MM.1S (cell line): ENCODE measurements at regions not wholly inside any gene's neighbourhood (a gene's known extent, or its start where the extent isn't known, plus 50 kb on each side); places are given as distances from the start of the nearest gene placed in this dataset.
"Not testable (repeated sequence)": the region's sequence is repeated elsewhere in the genome, so short reads cannot be mapped to it uniquely, and the experiment has no call there.

Source experiments
- DNase-seq: peaks from one replicate; pipeline ENCODE4 v3.0.0-alpha.2; 2015
- H2AFZ ChIP-seq: fragments of 300-600 bp; sonication (generic); 2 replicates; pipeline ENCODE4 v1.6.0; 2016; ENCODE audit warnings: antibody characterized with exemption, low read length
- H3F3A ChIP-seq: fragments of 300-600 bp; sonication (generic); 2 replicates; pipeline ENCODE4 v1.6.1; 2016; ENCODE audit warnings: mild to moderate bottlenecking, antibody characterized with exemption, low read length, moderate library complexity, mixed read lengths; ENCODE audit not compliant: insufficient read depth
- H3K27ac ChIP-seq: fragments of 300-600 bp; sonication (generic); 2 replicates; pipeline ENCODE4 v1.5.1; 2016; ENCODE audit warnings: mild to moderate bottlenecking, low read length
- H3K27me3 ChIP-seq: fragments of 300-600 bp; sonication (generic); replicated peaks from 2 replicates; pipeline ENCODE4 v1.6.0; 2016; ENCODE audit warnings: low read length; ENCODE audit not compliant: insufficient read depth
- H3K36me3 ChIP-seq: fragments of 300-600 bp; sonication (generic); replicated peaks from 2 replicates; pipeline ENCODE4 v1.6.1; 2016; ENCODE audit warnings: mild to moderate bottlenecking, low read length, mixed read lengths; ENCODE audit not compliant: insufficient read depth
- H3K4me1 ChIP-seq: fragments of 300-600 bp; sonication (generic); 2 replicates; pipeline ENCODE4 v1.6.1; 2016; ENCODE audit warnings: low read length, mixed read lengths
- H3K4me2 ChIP-seq: fragments of 300-600 bp; sonication (generic); 2 replicates; pipeline ENCODE4 v1.6.0; 2016; ENCODE audit warnings: low read depth, low read length
- H3K4me3 ChIP-seq: fragments of 300-600 bp; sonication (generic); 2 replicates; pipeline ENCODE4 v1.5.1; 2016; ENCODE audit warnings: low read length, mixed read lengths
- H3K79me2 ChIP-seq: fragments of 300-600 bp; sonication (generic); 2 replicates; pipeline ENCODE4 v1.6.1; 2016; ENCODE audit warnings: mixed run types, low read length, mixed read lengths
- H3K9ac ChIP-seq: fragments of 300-600 bp; sonication (generic); 2 replicates; pipeline ENCODE4 v1.6.1; 2016; ENCODE audit warnings: low read length, mixed read lengths
- H3K9me2 ChIP-seq: fragments of 300-600 bp; sonication (generic); replicated peaks from 2 replicates; pipeline ENCODE4 v1.6.1; 2016; ENCODE audit warnings: mild to moderate bottlenecking, low read length, mixed read lengths; ENCODE audit not compliant: insufficient read depth
- H3K9me3 ChIP-seq: fragments of 300-600 bp; sonication (generic); replicated peaks from 2 replicates; pipeline ENCODE4 v1.6.1; 2016; ENCODE audit warnings: mild to moderate bottlenecking, low read length, mixed read lengths; ENCODE audit not compliant: insufficient read depth
- H4K20me1 ChIP-seq: fragments of 300-600 bp; sonication (generic); 2 replicates; pipeline ENCODE4 v1.6.1; 2016; ENCODE audit warnings: mild to moderate bottlenecking, low read length, moderate library complexity, mixed read lengths; ENCODE audit not compliant: insufficient read depth
- EZH2 ChIP-seq: fragments of 300-600 bp; sonication (generic); optimal IDR thresholded peaks from 2 replicates; pipeline ENCODE3; 2017; ENCODE audit warnings: low read depth, mild to moderate bottlenecking, antibody characterized with exemption, low read length, mixed read lengths
- EZH2phosphoT487 ChIP-seq: fragments of 300-600 bp; sonication (generic); IDR thresholded peaks from 2 replicates; pipeline ENCODE4 v1.6.1; 2018; ENCODE audit warnings: antibody characterized with exemption, low read length
- TF ChIP-seq, protein P1 (sequence below): fragments of 300-600 bp; sonication (generic); IDR thresholded peaks from 2 replicates; pipeline ENCODE4 v1.5.1; 2016; ENCODE audit warnings: antibody characterized with exemption, low read length, mixed read lengths

DNA sequence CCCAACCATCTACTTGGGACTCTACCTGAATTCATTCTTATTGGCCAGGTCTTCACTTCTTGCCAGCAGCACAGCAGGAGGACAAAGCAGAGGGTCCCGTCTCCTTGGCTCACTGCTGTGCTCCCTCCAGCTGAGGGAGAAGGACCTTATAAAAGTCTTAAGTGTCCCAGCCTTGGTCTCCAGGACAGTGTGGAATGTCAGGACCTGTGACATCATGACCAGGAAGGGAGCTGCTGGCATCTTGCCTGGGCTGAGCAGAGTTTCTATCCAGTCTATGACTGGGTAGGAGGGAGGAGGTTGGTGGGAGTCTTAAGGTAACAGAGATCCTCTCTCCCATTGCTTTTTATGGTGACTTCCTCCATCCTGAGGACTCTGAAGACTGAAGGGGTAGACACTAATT, 56.6 kb upstream of the ANKRD10 start:
- TF ChIP-seq EZH2 (no peak), EZH2phosphoT487 (no peak)
- TF ChIP-seq, protein P1, sequence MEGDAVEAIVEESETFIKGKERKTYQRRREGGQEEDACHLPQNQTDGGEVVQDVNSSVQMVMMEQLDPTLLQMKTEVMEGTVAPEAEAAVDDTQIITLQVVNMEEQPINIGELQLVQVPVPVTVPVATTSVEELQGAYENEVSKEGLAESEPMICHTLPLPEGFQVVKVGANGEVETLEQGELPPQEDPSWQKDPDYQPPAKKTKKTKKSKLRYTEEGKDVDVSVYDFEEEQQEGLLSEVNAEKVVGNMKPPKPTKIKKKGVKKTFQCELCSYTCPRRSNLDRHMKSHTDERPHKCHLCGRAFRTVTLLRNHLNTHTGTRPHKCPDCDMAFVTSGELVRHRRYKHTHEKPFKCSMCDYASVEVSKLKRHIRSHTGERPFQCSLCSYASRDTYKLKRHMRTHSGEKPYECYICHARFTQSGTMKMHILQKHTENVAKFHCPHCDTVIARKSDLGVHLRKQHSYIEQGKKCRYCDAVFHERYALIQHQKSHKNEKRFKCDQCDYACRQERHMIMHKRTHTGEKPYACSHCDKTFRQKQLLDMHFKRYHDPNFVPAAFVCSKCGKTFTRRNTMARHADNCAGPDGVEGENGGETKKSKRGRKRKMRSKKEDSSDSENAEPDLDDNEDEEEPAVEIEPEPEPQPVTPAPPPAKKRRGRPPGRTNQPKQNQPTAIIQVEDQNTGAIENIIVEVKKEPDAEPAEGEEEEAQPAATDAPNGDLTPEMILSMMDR, result no peak
- no peak overlapping the region for H2AFZ ChIP-seq
- no peaks in the 10 kb centered on the region for H3K9me3 ChIP-seq
- no peak overlapping the region for H3K9ac ChIP-seq
- no peaks in the 10 kb centered on the region for H3K27me3 ChIP-seq
- H3K36me3 ChIP-seq, result no peaks in the 10 kb centered on the region
- no peak for DNase-seq
- no peak overlapping the region for H3K4me3 ChIP-seq
- no peaks in the 10 kb centered on the region for H4K20me1 ChIP-seq
- no peaks in the 10 kb centered on the region for H3F3A ChIP-seq
- no peak overlapping the region for H3K4me2 ChIP-seq
- no peaks in the 10 kb centered on the region for H3K9me2 ChIP-seq
- no peaks in the 10 kb centered on the region for H3K4me1 ChIP-seq
- no peaks in the 10 kb centered on the region for H3K79me2 ChIP-seq
- no peak overlapping the region for H3K27ac ChIP-seq

DNA sequence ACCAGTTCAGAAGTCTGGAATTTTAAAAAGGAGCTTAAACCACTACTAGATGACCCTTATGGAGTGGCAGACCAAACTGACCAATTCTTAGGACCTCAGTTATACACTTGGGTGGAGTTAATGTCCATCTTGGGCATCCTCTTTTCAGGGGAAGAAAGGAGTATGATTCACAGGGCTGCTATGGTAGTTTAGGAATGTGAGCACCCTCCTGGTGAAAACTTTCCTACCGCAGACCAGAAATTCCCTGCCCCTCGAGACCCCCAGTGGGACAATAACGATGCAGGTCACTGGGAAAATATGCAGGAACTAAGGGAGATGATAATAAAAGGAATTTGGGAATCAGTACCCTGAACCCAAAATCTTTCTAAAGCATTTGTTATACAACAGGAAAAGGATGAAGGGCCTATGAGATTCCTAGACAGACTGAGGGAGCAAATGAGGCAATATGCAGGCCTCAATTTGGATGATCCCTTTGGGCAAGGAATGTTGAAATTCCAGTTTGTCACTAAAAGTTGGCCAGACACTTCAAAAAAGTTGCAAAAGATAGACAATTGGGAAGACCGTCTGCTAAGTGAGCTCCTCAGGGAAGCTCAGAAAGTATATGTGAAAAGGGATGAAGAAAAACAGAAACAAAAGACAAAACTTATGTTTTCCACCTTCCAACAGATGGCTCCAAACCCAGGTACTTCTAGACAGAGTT, 52.4 kb upstream of the ANKRD10 start:
- H3K79me2 ChIP-seq, DNase-seq, H3K9ac ChIP-seq, H3K36me3 ChIP-seq, H3K4me2 ChIP-seq, H3K4me3 ChIP-seq, H4K20me1 ChIP-seq, H3K9me3 ChIP-seq, H3K9me2 ChIP-seq, H3K27me3 ChIP-seq, H3K27ac ChIP-seq, H3K4me1 ChIP-seq, H3F3A ChIP-seq, H2AFZ ChIP-seq: not testable (repeated sequence)

- Histone ChIP-seq H4K20me1 (no peaks in the 10 kb centered on the region), H3K9me3 (no peaks in the 10 kb centered on the region), H3F3A (no peaks in the 10 kb centered on the region), H3K4me1 (no peaks in the 10 kb centered on the region), H3K79me2 (no peaks in the 10 kb centered on the region), H2AFZ (no peak overlapping the region), H3K27me3 (no peaks in the 10 kb centered on the region), H3K9ac (no peak overlapping the region), H3K9me2 (no peaks in the 10 kb centered on the region), H3K36me3 (no peaks in the 10 kb centered on the region), H3K4me3 (no peak overlapping the region), H3K27ac (no peak overlapping the region), H3K4me2 (no peak overlapping the region)
- no peak for DNase-seq
- TF ChIP-seq, protein P1, result no peak
- no peak for TF ChIP-seq EZH2phosphoT487
- no peak for TF ChIP-seq EZH2
Measured at GRCh38 chr13:110965755-110966134, 50.9 kb upstream of the ANKRD10 start.

- H3F3A ChIP-seq, result no peaks in the 10 kb centered on the region
- H3K79me2 ChIP-seq, result no peaks in the 10 kb centered on the region
- no peak overlapping the region for H2AFZ ChIP-seq
- no peaks in the 10 kb centered on the region for H3K4me1 ChIP-seq
- TF ChIP-seq, protein P1, result no peak
- no peak for TF ChIP-seq EZH2phosphoT487
- no peak for TF ChIP-seq EZH2
- H3K9me3 ChIP-seq, result no peaks in the 10 kb centered on the region
- no peaks in the 10 kb centered on the region for H4K20me1 ChIP-seq
- H3K36me3 ChIP-seq, result no peaks in the 10 kb centered on the region
- no peak for DNase-seq
- H3K9me2 ChIP-seq, result no peaks in the 10 kb centered on the region
- H3K4me3 ChIP-seq, result no peak overlapping the region
- H3K27ac ChIP-seq, result no peak overlapping the region
- H3K27me3 ChIP-seq, result no peaks in the 10 kb centered on the region
- H3K9ac ChIP-seq, result no peak overlapping the region
- no peak overlapping the region for H3K4me2 ChIP-seq
Measured at GRCh38 chr13:110965038-110965754, 50.3 kb upstream of the ANKRD10 start.
